HUES6 (cell line): ENCODE measurements at regions not wholly inside any gene's neighbourhood (a gene's known extent, or its start where the extent isn't known, plus 50 kb on each side); places are given as distances from the start of the nearest gene placed in this dataset.

Experiments used
- H3K27ac ChIP-seq: 2 replicates; pipeline ENCODE4 v1.7.0; 2013; ENCODE audit warnings: low read depth, mild to moderate bottlenecking, low read length, inconsistent platforms
- H3K27me3 ChIP-seq: 2 replicates; pipeline ENCODE4 v1.6.1; 2013; ENCODE audit warnings: low read length; ENCODE audit not compliant: control insufficient read depth, insufficient read depth
- H3K36me3 ChIP-seq: 2 replicates; pipeline ENCODE4 v1.6.1; 2013; ENCODE audit warnings: low read length; ENCODE audit not compliant: control insufficient read depth, insufficient read depth
- H3K4me1 ChIP-seq: 2 replicates; pipeline ENCODE4 v1.6.1; 2013; ENCODE audit warnings: low read length; ENCODE audit not compliant: control insufficient read depth, insufficient read depth
- H3K4me3 ChIP-seq: 2 replicates; pipeline ENCODE4 v1.5.1; 2013; ENCODE audit warnings: low read depth, low read length
- H3K9ac ChIP-seq: one replicate; pipeline ENCODE4 v1.6.1; 2013; ENCODE audit warnings: mild to moderate bottlenecking, low read length
- H3K9me3 ChIP-seq: 2 replicates; pipeline ENCODE4 v1.6.1; 2013; ENCODE audit warnings: low read depth, low read length; ENCODE audit not compliant: control insufficient read depth, insufficient read depth

DNA sequence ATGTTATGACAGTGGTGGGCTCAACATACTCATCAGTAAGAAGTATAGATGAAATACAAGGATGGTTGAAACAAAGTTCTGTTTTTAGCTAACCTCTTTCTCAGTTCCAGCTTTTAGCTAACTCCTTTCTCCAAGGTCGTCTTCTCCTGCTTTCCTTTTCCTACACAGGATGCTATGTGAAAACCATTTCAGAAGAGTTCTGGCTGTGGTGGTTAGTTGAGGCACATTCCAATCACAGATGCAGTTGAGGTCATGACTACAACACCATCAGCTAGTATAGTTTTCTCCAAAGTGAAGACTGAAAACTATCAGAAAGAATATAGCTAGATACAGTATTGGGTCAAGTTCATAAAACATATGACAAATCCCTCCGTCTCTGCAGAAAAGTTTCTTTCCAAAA is 477.7 kb upstream of the C9orf72 start:
- Histone ChIP-seq H3K4me3 (no peak overlapping the region), H3K27me3 (no peaks in the 10 kb centered on the region), H3K9ac (no peak overlapping the region), H3K4me1 (no peaks in the 10 kb centered on the region), H3K9me3 (no peaks in the 10 kb centered on the region), H3K27ac (no peak overlapping the region), H3K36me3 (no peaks in the 10 kb centered on the region)

DNA sequence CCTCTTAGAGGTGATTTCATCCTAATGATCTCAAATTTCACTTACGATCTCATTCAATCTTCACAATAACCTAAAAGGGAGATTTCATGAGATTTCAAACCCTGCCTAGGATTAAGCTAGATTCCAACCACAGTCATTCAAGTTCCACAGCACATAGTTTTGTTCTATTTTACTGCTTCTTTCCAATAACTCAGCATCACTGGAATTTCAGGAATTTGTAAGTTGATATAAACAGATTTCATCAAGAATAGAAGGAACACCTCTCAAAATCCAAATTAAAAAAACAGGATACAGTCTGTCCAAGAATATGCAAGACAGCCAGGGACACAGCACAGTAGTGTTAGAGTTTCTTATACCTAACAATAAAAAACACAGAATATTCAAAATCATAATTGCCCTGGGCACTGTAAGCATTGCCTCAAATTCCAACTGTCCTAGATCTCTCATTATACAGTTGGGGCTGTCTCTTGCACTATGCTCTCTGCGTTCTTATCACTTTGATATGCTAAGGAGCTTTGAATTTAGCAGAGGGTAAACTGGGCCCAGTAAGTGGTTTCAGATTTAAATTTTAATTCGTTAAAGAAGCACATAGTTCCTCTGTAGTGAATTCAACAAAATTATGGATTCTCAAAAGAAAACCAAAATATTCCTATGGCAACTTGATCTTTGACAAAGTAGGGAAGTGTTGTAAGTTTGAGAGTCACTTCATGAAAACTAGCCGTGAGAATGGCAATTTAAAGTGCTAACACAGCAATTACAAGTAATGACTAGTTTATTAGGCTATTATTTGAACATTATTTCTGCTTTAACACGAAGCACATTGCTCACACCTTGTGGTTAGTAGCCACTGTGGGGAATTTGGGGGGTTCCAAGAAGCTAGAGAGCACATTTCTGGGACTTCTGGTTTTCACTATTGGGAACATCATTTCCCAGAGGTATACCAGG is 478.6 kb upstream of the C9orf72 start:
- Histone ChIP-seq H3K4me1 (no peaks in the 10 kb centered on the region), H3K4me3 (no peak overlapping the region), H3K9ac (no peak overlapping the region), H3K9me3 (no peaks in the 10 kb centered on the region), H3K36me3 (no peaks in the 10 kb centered on the region), H3K27ac (no peak overlapping the region), H3K27me3 (no peaks in the 10 kb centered on the region)

DNA sequence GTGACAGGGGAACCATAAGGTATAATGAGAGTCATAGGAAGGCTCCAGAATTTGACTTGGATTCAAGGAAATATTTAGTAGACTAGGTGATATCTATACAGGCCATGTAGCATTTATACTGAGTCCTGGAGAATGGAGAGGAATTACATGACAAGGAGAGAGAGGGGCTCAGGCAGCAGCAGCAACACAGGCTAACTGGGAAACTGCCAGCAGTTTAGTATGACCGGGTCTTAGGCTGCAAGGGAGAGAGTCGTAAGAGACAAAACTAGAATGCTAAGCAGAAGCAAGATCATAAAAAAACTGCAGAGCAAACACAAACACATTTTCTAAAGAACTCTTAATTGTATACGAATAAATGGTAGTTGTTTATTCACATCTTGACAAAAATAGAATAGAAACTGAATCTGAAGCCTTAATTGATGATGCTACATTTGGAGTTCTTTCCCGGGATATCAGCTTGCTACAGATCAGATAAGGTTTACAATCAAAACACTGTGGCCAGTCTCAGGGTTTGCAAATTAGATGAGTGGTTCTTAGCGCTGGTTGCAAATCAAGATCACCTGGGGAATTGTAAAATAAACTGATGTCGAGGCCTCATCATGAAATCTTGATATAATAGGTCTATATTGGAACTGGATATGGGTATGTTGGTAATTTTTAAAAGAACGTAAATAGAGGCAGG is 480.0 kb upstream of the C9orf72 start:
- Histone ChIP-seq H3K27me3 (no peaks in the 10 kb centered on the region), H3K9me3 (no peaks in the 10 kb centered on the region), H3K36me3 (no peaks in the 10 kb centered on the region), H3K27ac (no peak overlapping the region; the same call in 1 of the 2 replicates), H3K4me1 (no peaks in the 10 kb centered on the region), H3K4me3 (no peak overlapping the region), H3K9ac (no peak overlapping the region)

DNA sequence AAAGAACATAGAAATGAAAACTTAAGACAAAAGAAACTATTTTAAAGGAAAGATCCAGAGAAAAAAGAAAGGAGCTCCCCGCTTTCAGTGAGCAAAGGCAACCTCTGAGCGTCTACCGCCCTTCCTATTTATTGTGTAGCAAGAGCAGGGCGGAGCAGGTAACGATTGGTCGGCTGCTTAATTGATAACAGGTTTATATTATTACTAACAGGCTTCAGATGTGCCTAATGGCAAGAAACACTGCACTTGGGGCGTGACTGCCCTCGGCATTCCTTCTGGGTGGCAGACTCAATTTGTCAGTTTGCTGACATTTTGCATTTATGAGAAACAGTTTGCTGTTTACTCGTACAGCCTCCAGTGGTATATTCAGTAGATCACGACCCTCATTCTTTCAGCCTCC is 482.7 kb upstream of the C9orf72 start:
- no peaks in the 10 kb centered on the region for H3K9me3 ChIP-seq
- no peaks in the 10 kb centered on the region for H3K36me3 ChIP-seq
- no peaks in the 10 kb centered on the region for H3K4me1 ChIP-seq
- no peak overlapping the region for H3K4me3 ChIP-seq
- no peaks in the 10 kb centered on the region for H3K27me3 ChIP-seq
- H3K9ac ChIP-seq = no peak overlapping the region
- no peak overlapping the region for H3K27ac ChIP-seq

DNA sequence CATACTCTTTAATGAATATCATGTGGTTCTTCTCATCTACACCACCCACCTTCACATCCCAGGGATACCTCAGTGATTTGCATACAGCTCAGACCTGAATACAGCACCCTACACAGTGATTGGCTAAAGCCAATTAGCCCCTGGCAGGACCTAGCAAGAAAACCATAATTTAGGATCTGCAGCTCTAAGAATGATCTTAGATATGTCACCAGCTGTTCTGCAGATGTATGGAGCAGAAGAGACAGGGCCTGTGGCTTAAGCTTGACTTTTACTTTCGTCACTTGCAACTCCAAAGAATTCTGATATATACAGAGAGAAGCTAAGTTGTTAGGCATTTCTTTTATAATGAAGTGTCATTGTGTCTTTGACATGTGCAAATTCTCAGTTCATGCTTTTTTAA is 483.2 kb upstream of the C9orf72 start:
- no peak overlapping the region for H3K27ac ChIP-seq

DNA sequence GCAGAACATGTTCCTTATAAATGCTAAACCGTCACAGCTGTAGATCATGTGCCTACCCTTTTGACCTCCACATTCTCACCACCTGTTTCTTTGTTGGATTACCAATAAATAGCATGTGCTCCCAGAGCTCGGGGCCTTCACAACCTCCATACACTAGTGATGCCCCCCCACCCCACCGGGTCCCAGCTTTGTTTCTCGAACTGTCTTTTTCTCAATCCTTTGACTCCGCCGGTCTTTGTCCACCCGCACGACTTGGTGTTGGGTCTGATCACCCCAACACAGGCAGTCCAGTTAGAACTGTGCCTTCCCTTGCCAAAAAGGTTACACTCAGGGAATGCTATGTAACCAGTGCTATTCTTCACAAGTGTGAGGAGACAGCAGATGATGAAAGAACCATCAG is 485.9 kb upstream of the C9orf72 start:
- Histone ChIP-seq H3K9me3 (no peaks in the 10 kb centered on the region), H3K27me3 (no peaks in the 10 kb centered on the region), H3K36me3 (no peaks in the 10 kb centered on the region), H3K9ac (no peak overlapping the region), H3K27ac (no peak overlapping the region), H3K4me1 (no peaks in the 10 kb centered on the region), H3K4me3 (no peak overlapping the region)

More for the DNA sequence above, 483.2 kb upstream of the C9orf72 start:
- Histone ChIP-seq H3K9me3 (no peaks in the 10 kb centered on the region), H3K9ac (no peak overlapping the region), H3K4me1 (no peaks in the 10 kb centered on the region), H3K36me3 (no peaks in the 10 kb centered on the region), H3K27me3 (no peaks in the 10 kb centered on the region), H3K4me3 (no peak overlapping the region)

DNA sequence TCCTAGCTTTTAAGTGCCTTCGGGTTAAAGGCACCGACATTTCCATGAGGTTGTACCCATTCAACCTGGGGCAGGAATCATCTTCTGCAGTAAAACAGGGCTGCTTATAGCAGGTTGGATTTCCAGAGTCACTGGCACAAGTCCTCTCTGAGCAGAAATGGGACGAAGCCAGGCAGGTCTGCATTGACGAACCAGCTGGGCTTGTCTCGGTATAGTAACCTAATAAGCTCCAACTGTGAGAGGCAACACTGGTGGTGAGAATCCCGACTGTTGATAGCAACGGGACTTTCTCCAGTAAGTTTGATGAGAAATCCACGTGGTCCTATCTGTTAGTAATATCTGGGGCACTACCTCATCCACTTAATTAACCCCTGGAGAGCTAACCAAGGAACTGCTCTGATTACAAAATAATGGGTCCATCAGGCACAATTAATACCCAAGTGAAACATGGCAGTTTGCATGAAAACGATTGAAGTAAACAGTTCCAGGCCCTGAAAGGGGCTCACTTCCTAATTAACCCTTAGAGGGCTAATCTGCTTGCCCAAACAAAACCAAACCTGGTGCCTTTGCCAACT is 491.0 kb upstream of the C9orf72 start:
- no peak overlapping the region for H3K4me3 ChIP-seq
- H3K9me3 ChIP-seq = no peaks in the 10 kb centered on the region
- no peaks in the 10 kb centered on the region for H3K27me3 ChIP-seq
- H3K9ac ChIP-seq = no peak overlapping the region
- H3K27ac ChIP-seq = no peak overlapping the region
- no peaks in the 10 kb centered on the region for H3K36me3 ChIP-seq
- H3K4me1 ChIP-seq = no peaks in the 10 kb centered on the region

DNA sequence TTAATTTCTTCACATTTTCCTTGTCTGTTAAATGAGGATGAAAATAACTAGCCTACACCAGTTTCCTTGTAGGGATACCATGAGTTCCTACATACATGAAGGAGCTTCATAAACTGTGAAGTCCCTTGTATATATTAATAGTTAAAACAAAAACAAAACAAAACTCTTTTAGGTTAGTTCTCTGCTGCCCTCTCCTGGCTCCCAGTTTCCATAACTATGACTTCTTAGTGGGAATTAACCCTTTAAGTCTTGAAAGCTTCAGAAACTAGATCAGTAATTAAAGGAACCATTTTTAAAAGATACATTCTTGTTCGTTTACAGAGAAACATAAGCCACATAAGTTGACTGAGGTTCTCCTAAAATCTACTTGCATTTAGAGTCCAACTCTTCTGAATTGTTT is 500.0 kb upstream of the C9orf72 start:
- Histone ChIP-seq H3K36me3 (no peaks in the 10 kb centered on the region), H3K4me1 (no peaks in the 10 kb centered on the region), H3K27ac (no peak overlapping the region), H3K9ac (no peak overlapping the region), H3K4me3 (no peak overlapping the region), H3K27me3 (no peaks in the 10 kb centered on the region), H3K9me3 (no peaks in the 10 kb centered on the region)

DNA sequence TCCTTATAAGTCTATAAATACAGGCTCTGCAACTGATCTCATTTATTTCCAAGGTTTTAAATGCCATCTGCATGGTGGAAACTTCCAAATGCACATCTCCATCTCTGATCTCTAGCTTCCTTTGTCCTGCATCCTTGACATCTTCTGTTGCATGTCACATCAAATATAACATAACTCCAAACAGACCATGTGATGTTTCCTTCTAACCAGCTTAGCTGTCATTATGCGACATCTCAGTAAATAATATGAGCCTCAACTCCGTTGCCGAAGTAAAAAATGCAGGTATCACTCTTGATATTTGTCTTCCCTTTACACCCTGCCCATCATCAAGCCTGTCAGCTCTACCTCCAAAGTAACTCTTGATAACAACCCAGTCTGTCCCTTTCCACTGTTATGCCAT is 506.4 kb upstream of the C9orf72 start:
- Histone ChIP-seq H3K4me3 (no peak overlapping the region), H3K36me3 (no peaks in the 10 kb centered on the region), H3K27ac (no peak overlapping the region), H3K9ac (no peak overlapping the region), H3K9me3 (no peaks in the 10 kb centered on the region), H3K27me3 (no peaks in the 10 kb centered on the region), H3K4me1 (peaks cover 6% of the 10 kb centered on the region; the same call in 1 of the 2 replicates)

DNA sequence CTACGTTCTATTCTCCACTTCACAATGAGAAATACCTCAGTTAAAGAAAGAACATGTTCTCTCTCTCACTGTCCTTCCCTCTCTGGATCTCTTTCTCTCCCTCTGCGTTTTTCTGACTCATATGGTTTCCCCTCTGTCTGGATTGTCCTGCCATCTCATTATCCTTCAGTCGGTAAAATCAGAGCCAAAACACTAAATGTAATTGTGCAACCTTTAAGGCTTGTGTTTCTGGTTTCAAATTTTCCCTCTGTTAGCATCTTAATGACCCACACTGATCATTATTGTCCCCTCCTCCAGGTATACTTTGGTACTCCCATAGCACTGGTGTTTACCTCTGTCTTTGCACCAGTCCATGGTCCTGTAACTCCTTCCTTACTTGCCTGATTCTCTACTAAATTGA is 509.4 kb upstream of the C9orf72 start:
- H3K27me3 ChIP-seq = no peaks in the 10 kb centered on the region
- H3K9ac ChIP-seq = no peak overlapping the region
- no peak overlapping the region for H3K4me3 ChIP-seq
- peaks cover 6% of the 10 kb centered on the region; the same call in 1 of the 2 replicates for H3K4me1 ChIP-seq
- no peaks in the 10 kb centered on the region for H3K9me3 ChIP-seq
- H3K36me3 ChIP-seq = no peaks in the 10 kb centered on the region
- H3K27ac ChIP-seq = no peak overlapping the region

DNA sequence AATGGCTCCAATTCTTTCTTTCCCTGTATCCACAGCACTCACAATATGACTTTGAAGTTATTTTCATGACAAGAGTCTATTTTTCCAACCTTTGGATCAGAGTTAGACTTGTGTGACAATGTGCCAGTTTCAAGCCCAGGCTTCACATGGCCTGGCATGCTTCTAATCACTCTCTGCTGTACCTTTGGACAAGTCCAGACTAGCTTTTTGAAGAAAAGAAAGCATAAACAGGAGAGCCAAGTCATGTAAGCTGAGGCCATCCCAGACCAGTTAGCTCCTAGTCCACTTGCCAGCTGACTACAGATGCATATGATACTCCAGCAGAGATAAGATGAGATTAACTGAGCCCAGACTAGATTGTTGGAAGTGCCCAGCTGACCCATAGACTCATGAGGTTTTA is 513.6 kb upstream of the C9orf72 start:
- Histone ChIP-seq H3K9me3 (no peaks in the 10 kb centered on the region), H3K4me1 (peaks cover 6% of the 10 kb centered on the region; the same call in 1 of the 2 replicates), H3K27ac (no peak overlapping the region), H3K36me3 (no peaks in the 10 kb centered on the region), H3K27me3 (no peaks in the 10 kb centered on the region), H3K9ac (no peak overlapping the region), H3K4me3 (no peak overlapping the region)
